K562 (cell line): ENCODE measurements at regions not wholly inside any gene's neighbourhood (a gene's known extent, or its start where the extent isn't known, plus 50 kb on each side); places are given as distances from the start of the nearest gene placed in this dataset.
A peak's percentile ranks its signal among the peaks of the same experiment; 100 is the strongest.

Experiments
- AFF4 ChIP-seq: sonication (generic); formaldehyde crosslinking; IDR thresholded peaks from 2 replicates; pipeline ENCODE4 v1.8.0; 2023; ENCODE audit warnings: mild to moderate bottlenecking, missing genetic modification reagents
- BRD9 ChIP-seq: fragments of 450-650 bp; IDR thresholded peaks from 2 replicates; pipeline ENCODE4 v1.6.1; 2018; ENCODE audit warnings: low read depth; ENCODE audit not compliant: partially characterized antibody
- CBX3 ChIP-seq, 2 experiments: IDR thresholded peaks; 1 replicate in 1 of 2; 2 replicates in 1 of 2; pipeline ENCODE4 v1.6.1; 2012; ENCODE audit warnings: inconsistent platforms in 2 of 2, low read length in 2 of 2, borderline replicate concordance in 1 of 2, control low read depth in 1 of 2
- CGGBP1 ChIP-seq: fragments of 250-450 bp; sonication (Bioruptor Pico); IDR thresholded peaks from 2 replicates; pipeline ENCODE4 v1.9.0; 2021; ENCODE audit warnings: mild to moderate bottlenecking
- CHAMP1 ChIP-seq: fragments of 450-650 bp; IDR thresholded peaks from 2 replicates; pipeline ENCODE4 v1.6.1; 2016; ENCODE audit warnings: mild to moderate bottlenecking
- GMEB1 ChIP-seq: fragments of 250-450 bp; sonication (Bioruptor Pico); IDR thresholded peaks from 2 replicates; pipeline ENCODE4 v1.4.0; 2020; ENCODE audit warnings: mild to moderate bottlenecking
- MCM7 ChIP-seq, 2 experiments: fragments of 450-650 bp; IDR thresholded peaks; 2 replicates each; pipeline ENCODE4 v1.6.1; 2016 to 2018
- PML ChIP-seq: IDR thresholded peaks from 2 replicates; pipeline ENCODE4 v1.6.1; 2012; ENCODE audit warnings: low read length, inconsistent platforms
- POU5F1 ChIP-seq: fragments of 150-350 bp; IDR thresholded peaks from 2 replicates; pipeline ENCODE4 v1.6.1; 2014; ENCODE audit warnings: borderline replicate concordance, low read length, low read depth, mild to moderate bottlenecking; ENCODE audit not compliant: partially characterized antibody
- RBM15 ChIP-seq: fragments of 200-400 bp; formaldehyde crosslinking; IDR thresholded peaks from 2 replicates; pipeline ENCODE4 v1.6.1; 2018; ENCODE audit warnings: mild to moderate bottlenecking, low read length, moderate library complexity; ENCODE audit not compliant: insufficient read depth
- SMAD4 ChIP-seq: fragments of 250-450 bp; sonication (Bioruptor Pico); conservative IDR thresholded peaks from 2 replicates; pipeline ENCODE4 v1.8.0; 2021; ENCODE audit warnings: inconsistent platforms, mild to moderate bottlenecking, moderate library complexity
- SNAPC5 ChIP-seq: fragments of 250-450 bp; sonication (Bioruptor Pico); IDR thresholded peaks from 2 replicates; pipeline ENCODE4 v1.8.0; 2021; ENCODE audit warnings: moderate library complexity, mild to moderate bottlenecking, inconsistent platforms
- SP2 ChIP-seq: IDR thresholded peaks from 2 replicates; pipeline ENCODE4 v1.6.1; 2011; ENCODE audit warnings: mild to moderate bottlenecking, low read depth, low read length, moderate library complexity; ENCODE audit not compliant: poor library complexity, severe bottlenecking; ENCODE audit errors: extremely low read depth
- TCF15 ChIP-seq: fragments of 250-450 bp; sonication (Bioruptor Pico); IDR thresholded peaks from 2 replicates; pipeline ENCODE4 v1.8.0; 2022; ENCODE audit warnings: moderate library complexity, mild to moderate bottlenecking, inconsistent platforms
- ZC3H8 ChIP-seq: fragments of 450-650 bp; IDR thresholded peaks from 2 replicates; pipeline ENCODE4 v1.6.1; 2017
- ZKSCAN1 ChIP-seq: fragments of 150-350 bp; IDR thresholded peaks from 2 replicates; pipeline ENCODE4 v1.6.1; 2016; ENCODE audit warnings: low read depth, low read length
- ZNF41 ChIP-seq: fragments of 250-450 bp; sonication (Bioruptor Pico); conservative IDR thresholded peaks from 2 replicates; pipeline ENCODE4 v1.4.0; 2020; ENCODE audit warnings: mild to moderate bottlenecking

GRCh38 chr16:85561248-85562092, 51.7 kb upstream of the GSE1 start (continued):
- TF ChIP-seq PML: no peak
- peak; percentile 96 for TF ChIP-seq SMAD4 (CRISPR knock-in tag)
- TF ChIP-seq CHAMP1: no peak
- no peak for TF ChIP-seq MCM7 (IDR thresholded peaks at IDR 0.05)
- no peak for TF ChIP-seq ZC3H8
- peak; percentile 40; the same call in 1 of the 2 replicates for TF ChIP-seq GMEB1 (CRISPR knock-in tag)
- TF ChIP-seq CGGBP1 (CRISPR knock-in tag): no peak
- 0 out of 2 replicates have a peak, but pooled peaks have one; percentile 29 for TF ChIP-seq ZNF41 (CRISPR knock-in tag)
- no peak for TF ChIP-seq CBX3 (IDR thresholded peaks at IDR 0.05; ENCODE audit: borderline replicate concordance in 1 of 2, low read length in 2 of 2)
- TF ChIP-seq POU5F1: no peak
- TF ChIP-seq SP2: no peak
- no peak for TF ChIP-seq ZKSCAN1
- TF ChIP-seq TCF15: no peak
- TF ChIP-seq RBM15: no peak
- TF ChIP-seq BRD9: no peak
- TF ChIP-seq AFF4 (CRISPR knock-in tag): no peak
- TF ChIP-seq SNAPC5 (CRISPR knock-in tag): no peak
